Heart left ventricle (tissue), 16 donors: ENCODE measurements at regions not wholly inside any gene's neighbourhood (a gene's known extent, or its start where the extent isn't known, plus 50 kb on each side); places are given as distances from the start of the nearest gene placed in this dataset.

Experiments
- ATAC-seq, 4 donors: fragments of 200-7000 bp; cut with Tn5 transposase; one replicate each; pipeline ENCODE4 v1.9.1; 2020 to 2022; ENCODE audit warnings: moderate library complexity in 4 of 4, mild to moderate bottlenecking in 3 of 4, moderate number of reproducible peaks in 1 of 4
- DNase-seq, 5 donors: peaks; one replicate each; pipeline ENCODE4 v3.0.0-alpha.2; 2020
- H3K27ac ChIP-seq, 12 donors: fragments of 200-600 bp; sonication (generic) in 4 of 12; one replicate each; pipeline versions ENCODE4 v1.5.0 to v1.8.0; 2016 to 2022; ENCODE audit warnings: mild to moderate bottlenecking in 2 of 12
- H3K27me3 ChIP-seq, 9 donors: fragments of 200-600 bp; sonication (generic) in 2 of 9; one replicate each; pipeline versions ENCODE4 v1.5.1 to v1.8.0; 2016 to 2022; ENCODE audit warnings: mild to moderate bottlenecking in 3 of 9
- H3K36me3 ChIP-seq, 9 donors: fragments of 200-600 bp; sonication (generic) in 2 of 9; one replicate each; pipeline versions ENCODE4 v1.5.0 to v1.8.0; 2018 to 2022; ENCODE audit warnings: mild to moderate bottlenecking in 2 of 9
- H3K4me1 ChIP-seq, 12 donors: fragments of 200-600 bp; sonication (generic) in 4 of 12; one replicate each; pipeline versions ENCODE4 v1.5.0 to v1.8.0; 2016 to 2022; ENCODE audit warnings: mild to moderate bottlenecking in 3 of 12
- H3K4me3 ChIP-seq, 12 donors: fragments of 200-600 bp; sonication (generic) in 4 of 12; one replicate each; pipeline versions ENCODE4 v1.5.0 to v1.8.0; 2017 to 2022; ENCODE audit warnings: mild to moderate bottlenecking in 9 of 12, moderate library complexity in 4 of 12
- H3K9me3 ChIP-seq, 12 donors: fragments of 200-600 bp; sonication (generic) in 4 of 12; one replicate each; pipeline versions ENCODE4 v1.5.0 to v1.8.0; 2016 to 2022; ENCODE audit warnings: mild to moderate bottlenecking in 1 of 12
- CTCF ChIP-seq, 12 donors: fragments of 200-600 bp; sonication (generic) in 4 of 12; IDR thresholded peaks; one replicate each; pipeline versions ENCODE4 v1.5.0 to v1.8.0; 2018 to 2022; ENCODE audit warnings: antibody characterized with exemption in 12 of 12, mild to moderate bottlenecking in 5 of 12
- POLR2A ChIP-seq, 2 donors: fragments of 450-650 bp; IDR thresholded peaks; one replicate each; pipeline ENCODE4 v1.6.1; 2017; ENCODE audit warnings: antibody characterized with exemption in 2 of 2, mild to moderate bottlenecking in 2 of 2, moderate library complexity in 2 of 2
- WGBS, 4 donors: extraction: QIAGEN DNeasy Blood & Tissue Kit in 2 of 4; methylation state at CpG; one replicate each; pipeline versions ENCODE4 v1.1.5 to v1.1.7; 2013 to 2018; 5-methylcytosine and 5-hydroxymethylcytosine counted together
- intact Hi-C, 10 donors: fragments of 100-400 bp; cut with DNase I; formaldehyde crosslinking; loops; one replicate each; pipeline versions ENCODE4 v1.11.1 to v1.14.2; 2022
- donor health status: ischemic (EF 13 %, LVEDD 7.1; RV severe dilation, severe dysfunction).
- donor health status: healthy with polysubstance abuse.
- donor health status: DM: no; HTN: yes; CAD: no.
- donor health status: DM: no; HTN: no; CAD: no.
- donor health status: ischemic (EF 25% LVEDD 6.9; RV normal size, moderate dysfunction).
- donor health status: ischemic (EF 25% LVEDD 5.7; RV mildly dilated, moderate dysfunction).
- donor health status: healthy.
- donor health status: DM: yes; HTN: yes; CAD: no.
- donor health status: ischemic (EF 35%, LVEDD 5.7; RV mildly dilated, moderate dysfunction).
- donor health status: nonischemic (EF 11% LVEDD 7.7; RV severe dilation, severe dysfunction).
- donor health status: DM: yes; HTN: yes; CAD: no.
- donor health status: PGD.
- donor health status: ischemic (EF 29% LVEDD 5.4; RV normal size, mild dysfunction).
- donor health status: nonischemic (EF 23%, LVEDD 6.1; RV moderate dilation, normal function).

GRCh38 chr7:113763226-113763625, 155.6 kb downstream of the PPP1R3A start:
- Histone ChIP-seq H3K9me3 (peaks cover 0 to 6% (median 0%) of the 10 kb centered on the region in 12 donors), H3K27ac (no peak overlapping the region), H3K36me3 (no peaks in the 10 kb centered on the region), H3K4me3 (no peak overlapping the region), H3K4me1 (peaks cover 0 to 2% (median 0%) of the 10 kb centered on the region in 12 donors), H3K27me3 (no peaks in the 10 kb centered on the region)
- no peak for DNase-seq
- intact Hi-C loops, result loop anchor here in 1 of 10 donors (10.0 kb wide), 1 partner anchor 262 kb away; no protein-coding TSS in a partner anchor
- no peak for TF ChIP-seq CTCF (IDR thresholded peaks at IDR 0.05)
- 47 to 55% (median 50%) methylated on average over 3 of the region's 3 CpGs for WGBS, 4 donors
- ATAC-seq, result no peak

- intact Hi-C loops, result no loop called here
- WGBS, 4 donors, result 92 to 97% (median 95%) methylated on average over 1 of the region's 1 CpG
- H3K36me3 ChIP-seq, result no peaks in the 10 kb centered on the region
- no peak overlapping the region for H3K27ac ChIP-seq
- peaks cover 0 to 6% (median 0%) of the 10 kb centered on the region in 12 donors for H3K9me3 ChIP-seq
- no peak overlapping the region for H3K4me3 ChIP-seq
- no peaks in the 10 kb centered on the region for H3K27me3 ChIP-seq
- no peak for TF ChIP-seq POLR2A (IDR thresholded peaks at IDR 0.05)
- no peak for TF ChIP-seq CTCF (IDR thresholded peaks at IDR 0.05)
- DNase-seq (no peak), ATAC-seq (no peak)
- H3K4me1 ChIP-seq, result peaks cover 0 to 2% (median 0%) of the 10 kb centered on the region in 12 donors
Observed at GRCh38 chr7:113756250-113756649, 162.6 kb downstream of the PPP1R3A start.

- peaks cover 0 to 6% (median 0%) of the 10 kb centered on the region in 12 donors for H3K9me3 ChIP-seq
- TF ChIP-seq CTCF (IDR thresholded peaks at IDR 0.05), result no peak
- TF ChIP-seq POLR2A (IDR thresholded peaks at IDR 0.05), result no peak
- H3K36me3 ChIP-seq, result no peaks in the 10 kb centered on the region
- intact Hi-C loops, result no loop called here
- H3K27ac ChIP-seq, result no peak overlapping the region
- H3K4me1 ChIP-seq, result peaks cover 0 to 2% (median 0%) of the 10 kb centered on the region in 12 donors
- H3K4me3 ChIP-seq, result no peak overlapping the region
- ATAC-seq, result no peak
- H3K27me3 ChIP-seq, result no peaks in the 10 kb centered on the region
- DNase-seq, result no peak
- 80 to 87% (median 82%) methylated on average over 3 of the region's 3 CpGs for WGBS, 4 donors
Observed at GRCh38 chr7:113752689-113753088, 166.1 kb downstream of the PPP1R3A start.

GRCh38 chr7:113752289-113752688, 166.5 kb downstream of the PPP1R3A start:
- ATAC-seq, result no peak
- H3K9me3 ChIP-seq, result peaks cover 0 to 6% (median 0%) of the 10 kb centered on the region in 12 donors
- WGBS, 4 donors, result 47 to 57% (median 53%) methylated on average over 2 of the region's 2 CpGs

More at GRCh38 chr7:113752289-113752688, 166.5 kb downstream of the PPP1R3A start:
- no peak overlapping the region for H3K4me3 ChIP-seq
- no peaks in the 10 kb centered on the region for H3K27me3 ChIP-seq
- TF ChIP-seq POLR2A (IDR thresholded peaks at IDR 0.05), result no peak
- TF ChIP-seq CTCF (IDR thresholded peaks at IDR 0.05), result no peak
- no peaks in the 10 kb centered on the region for H3K36me3 ChIP-seq
- no peak overlapping the region for H3K27ac ChIP-seq
- H3K4me1 ChIP-seq, result peaks cover 0 to 2% (median 0%) of the 10 kb centered on the region in 12 donors
- intact Hi-C loops, result no loop called here
- no peak for DNase-seq
